ENCODE measurements at regions not wholly inside any gene's neighbourhood (a gene's known extent, or its start where the extent isn't known, plus 50 kb on each side); places are given as distances from the start of the nearest gene placed in this dataset.
A peak's percentile ranks its signal among the peaks of the same experiment; 100 is the strongest.

DNA sequence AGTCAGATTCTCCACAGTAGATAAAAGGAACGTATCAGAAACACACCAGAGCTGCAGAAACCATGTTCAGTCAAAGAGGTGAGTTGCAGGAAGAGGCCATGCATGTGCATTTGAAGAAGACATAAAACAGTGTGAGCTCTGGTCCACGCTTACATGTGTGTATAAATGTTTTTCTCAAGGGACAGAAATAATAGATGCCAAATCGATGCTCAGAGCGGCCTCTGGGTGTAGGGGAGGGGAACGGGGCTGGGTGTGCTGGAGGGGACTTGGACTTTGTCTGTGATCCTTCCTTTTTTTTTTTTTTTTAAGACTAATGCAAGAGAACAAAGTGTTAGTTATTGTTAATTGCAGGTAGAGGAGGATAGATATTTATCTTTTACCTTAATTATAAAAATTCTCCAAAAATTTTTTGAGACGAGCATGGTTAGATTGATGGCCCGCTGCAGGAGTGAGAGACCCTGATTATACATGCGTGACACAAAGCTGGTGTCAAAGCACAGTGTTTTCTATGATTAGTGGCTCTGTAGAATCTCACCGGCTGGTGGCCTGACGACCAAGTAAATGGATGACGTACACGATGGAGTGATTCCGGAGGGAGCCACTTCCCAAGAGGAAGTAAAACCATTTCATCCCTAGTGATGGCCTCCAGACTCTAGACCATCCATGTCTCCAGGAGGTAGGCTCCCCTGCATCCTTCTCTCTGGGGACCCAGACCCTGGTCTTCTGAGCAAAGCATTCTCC lies 240.2 kb downstream of the ENGASE start:
- no peak for DNase-seq (ENCODE audit: low spot score)

DNA sequence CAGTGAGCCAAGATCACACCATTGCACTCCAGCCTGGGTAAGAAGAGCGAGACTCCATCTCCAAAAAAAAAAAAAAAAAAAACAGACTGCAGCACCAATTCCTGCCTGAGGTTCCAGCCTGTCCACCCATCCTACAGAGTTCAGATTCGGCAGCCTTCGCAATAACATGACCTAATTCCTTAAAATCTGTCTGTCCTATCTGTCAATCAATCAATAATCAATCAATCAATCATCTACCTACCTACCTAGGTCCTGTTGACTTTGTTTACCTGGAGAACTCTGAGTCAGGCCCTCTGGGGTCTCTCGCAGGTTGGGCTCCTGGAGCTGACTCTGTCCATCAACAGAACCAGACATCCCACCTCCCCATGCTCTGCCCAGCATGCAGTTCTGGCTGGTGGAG lies 236.7 kb downstream of the ENGASE start:
- no peak for DNase-seq (ENCODE audit: low spot score)

DNA sequence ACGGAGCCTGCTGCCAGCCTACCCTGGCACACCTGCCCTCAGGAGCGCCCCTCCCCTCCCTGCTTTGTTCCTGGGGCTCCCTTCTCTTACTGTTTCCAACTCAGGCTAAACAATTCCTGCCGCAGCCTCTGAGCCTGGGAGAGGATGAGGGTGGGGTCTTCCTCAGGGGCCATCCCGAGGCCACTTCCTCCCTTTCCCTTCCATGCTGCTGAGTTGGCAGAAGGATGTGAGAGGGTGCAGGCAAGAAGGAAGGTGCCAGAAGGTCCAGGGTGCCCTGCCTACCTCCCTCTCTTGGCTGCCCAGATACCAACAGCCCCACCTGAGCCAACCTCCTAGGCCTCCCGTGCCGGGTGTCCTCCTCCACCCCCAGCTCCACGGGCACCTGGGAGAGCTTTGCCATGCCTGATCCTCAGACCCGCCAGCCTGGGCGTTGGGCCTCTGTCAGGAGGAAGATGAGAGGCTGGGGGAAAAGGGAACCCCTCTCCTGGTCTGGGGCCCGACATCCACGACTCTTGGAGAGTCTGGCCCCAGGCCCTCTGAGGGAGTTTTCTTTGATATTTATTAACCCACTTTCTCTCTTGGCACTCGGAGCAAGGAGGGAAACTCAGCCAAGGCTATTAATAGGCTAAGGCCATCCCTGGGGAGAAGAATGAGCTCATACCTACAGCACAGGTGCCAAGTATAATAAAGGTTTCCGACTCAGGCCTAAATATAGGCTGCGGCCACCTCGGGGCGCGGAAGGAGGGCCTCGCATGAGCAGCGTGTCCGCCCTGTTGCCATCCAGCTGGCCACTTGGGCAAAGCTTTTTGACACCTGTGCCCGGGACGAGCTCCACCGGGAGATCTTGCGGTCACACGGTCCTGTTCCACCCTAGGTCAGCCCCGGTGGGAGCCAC lies 232.0 kb downstream of the ENGASE start:
- no peak for DNase-seq (ENCODE audit: low spot score)

DNA sequence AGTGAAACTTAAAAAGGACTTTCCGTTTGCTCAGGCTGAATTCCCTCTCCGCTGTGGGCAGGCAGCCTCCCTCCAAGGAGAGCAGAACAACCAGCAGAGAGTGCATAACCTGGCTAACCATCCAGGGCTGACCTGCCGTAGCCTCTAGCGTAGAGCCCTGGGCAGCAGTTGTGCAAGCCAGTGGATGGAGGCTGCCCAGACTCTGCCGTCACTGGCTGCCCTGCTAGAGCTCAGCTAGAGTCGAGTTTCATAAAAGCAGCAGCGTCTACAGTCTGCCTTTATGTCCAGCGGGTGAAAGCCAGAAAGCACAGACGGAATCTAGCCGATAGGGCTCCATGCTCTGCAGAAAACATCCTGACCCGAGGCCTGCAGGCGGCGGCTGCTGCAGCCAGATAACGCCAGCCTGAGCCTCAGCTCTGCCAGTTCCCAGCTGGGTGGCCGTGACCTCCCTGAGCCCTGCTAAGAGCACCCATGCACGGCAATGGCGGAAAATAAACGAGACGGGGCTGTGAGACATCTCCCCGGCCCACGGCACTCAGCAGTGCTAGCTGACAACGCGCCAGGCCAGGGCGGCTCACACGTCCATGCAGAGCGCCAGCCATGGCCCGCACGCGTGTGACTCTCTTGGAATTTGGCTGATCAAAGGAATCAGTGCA lies 231.3 kb downstream of the ENGASE start:
- DNase-seq (ENCODE audit: low spot score): no peak

DNA sequence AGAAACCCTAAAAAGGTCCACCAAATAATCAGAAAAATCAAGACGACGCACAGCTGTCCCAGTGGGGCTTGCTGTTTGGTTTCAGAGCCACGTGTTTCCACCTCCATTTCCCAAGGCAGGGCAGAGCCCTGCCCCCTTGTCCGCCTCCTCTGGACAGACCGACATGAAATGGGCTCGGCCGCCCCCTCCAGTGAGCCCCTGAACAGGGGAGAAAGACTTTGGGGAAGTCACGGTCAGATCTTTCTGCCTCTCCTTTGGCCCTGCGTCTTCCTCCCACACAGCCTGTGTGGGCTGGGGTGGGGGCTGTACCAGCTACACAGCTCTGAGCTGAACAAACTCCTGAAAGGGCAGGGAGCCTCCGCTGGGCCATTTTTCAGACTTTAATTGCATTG lies 230.7 kb downstream of the ENGASE start:
- DNase-seq (ENCODE audit: low spot score): no peak

DNA sequence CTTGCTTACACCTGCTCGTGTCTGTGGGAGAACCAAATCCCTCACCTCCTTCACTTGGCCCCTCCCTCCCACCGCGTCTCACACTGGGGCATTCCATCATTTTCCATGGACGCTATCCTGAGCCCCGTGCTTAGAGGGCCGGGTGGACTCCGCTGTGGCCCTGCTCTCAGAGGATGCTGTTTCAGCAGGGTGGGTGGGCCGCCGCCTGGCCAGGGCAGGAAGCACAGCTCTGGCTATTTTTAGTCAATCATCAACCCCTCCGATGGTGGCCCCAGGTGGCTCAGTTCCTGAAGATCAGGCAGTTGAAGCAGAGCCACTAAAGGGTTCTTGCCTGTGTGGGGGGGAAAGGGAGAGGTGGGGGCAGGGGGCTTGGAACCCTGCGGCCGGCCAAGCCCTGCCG lies 230.3 kb downstream of the ENGASE start:
- no peak for DNase-seq (ENCODE audit: low spot score)

DNA sequence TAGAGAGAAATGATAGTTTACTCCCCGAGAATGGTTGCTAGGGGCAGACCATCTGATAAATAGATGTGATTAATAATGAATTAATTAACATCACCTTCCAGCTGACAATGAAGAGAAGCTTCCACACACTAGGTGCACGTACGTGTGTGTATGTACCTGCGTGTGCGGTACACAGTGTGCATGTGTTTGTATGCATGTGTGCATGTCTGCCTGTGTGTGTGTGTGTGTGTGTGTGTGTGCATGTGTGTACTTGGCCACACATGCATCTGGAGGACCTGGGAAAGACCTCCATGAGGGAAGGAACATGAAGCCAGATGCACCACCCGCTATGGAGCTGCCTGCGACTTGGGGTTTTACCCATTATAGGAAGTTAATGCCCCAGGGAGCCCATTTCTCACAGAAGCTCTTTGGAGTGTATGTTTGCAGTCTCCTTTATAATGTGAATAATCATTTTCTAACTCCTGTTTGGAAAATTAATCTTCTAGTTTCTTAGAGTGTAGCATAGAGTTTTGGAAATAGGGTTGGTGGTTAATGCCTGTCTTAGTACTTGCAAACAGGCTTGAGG lies 229.1 kb downstream of the ENGASE start:
- no peak for DNase-seq (ENCODE audit: low spot score)

DNA sequence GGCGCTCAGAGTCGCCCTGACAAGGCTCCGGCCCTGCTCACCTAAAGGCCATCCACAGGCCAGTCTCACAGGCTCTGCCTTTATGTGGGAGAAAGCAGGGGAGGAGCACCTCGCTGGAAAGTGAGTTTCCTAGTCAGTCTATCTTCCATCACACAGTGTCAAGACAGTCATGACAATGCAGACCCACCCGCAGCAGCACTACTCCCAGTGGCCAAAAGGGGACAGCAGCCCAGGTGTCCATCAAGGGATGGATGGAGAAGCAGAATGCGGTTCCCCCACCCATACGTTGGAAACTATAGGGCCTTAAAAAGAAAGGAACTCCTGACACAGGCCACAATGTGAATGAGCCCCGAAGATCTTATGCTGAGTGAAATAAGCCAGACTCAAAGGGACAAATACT lies 226.8 kb downstream of the ENGASE start:
- no peak for DNase-seq (ENCODE audit: low spot score)

DNA sequence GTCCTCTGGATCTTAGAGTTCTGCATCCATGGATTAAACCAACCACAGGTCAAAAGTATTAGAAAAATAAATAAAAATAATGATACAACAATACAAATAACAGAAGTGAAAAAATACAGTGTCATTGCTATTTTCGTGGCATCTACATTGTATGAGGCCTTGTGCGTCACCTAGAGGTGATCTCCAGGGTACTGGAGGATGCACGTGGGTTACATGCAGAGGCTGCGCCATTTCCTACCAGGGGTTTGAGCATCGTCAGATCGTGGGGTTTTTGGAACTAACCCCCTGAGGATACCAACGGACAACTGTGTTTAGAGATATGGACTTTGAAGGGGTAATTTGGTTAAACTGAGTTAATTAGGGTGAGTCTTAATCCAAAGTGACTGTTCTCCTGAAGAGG lies 224.7 kb downstream of the ENGASE start:
- no peak for DNase-seq (ENCODE audit: low spot score)

DNA sequence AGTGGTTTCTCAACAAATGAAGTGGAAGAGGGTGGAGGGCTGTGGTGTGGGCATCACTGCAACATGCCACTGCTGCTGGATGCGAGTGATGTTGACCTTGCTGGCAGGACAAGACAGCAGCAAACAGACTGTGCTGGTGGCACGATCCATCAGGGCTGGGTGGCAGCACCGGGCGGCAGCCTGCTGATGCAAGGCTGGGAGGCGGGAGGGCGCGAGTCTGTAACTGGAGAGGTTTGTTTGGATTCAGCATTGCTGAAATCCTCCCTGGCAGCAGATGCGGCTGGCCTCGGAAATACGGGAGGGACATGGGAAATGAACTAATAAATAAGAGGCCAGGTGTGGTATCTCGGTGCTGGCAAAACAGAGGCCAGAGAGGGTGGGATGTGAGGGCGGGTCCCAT lies 224.2 kb downstream of the ENGASE start:
- DNase-seq (ENCODE audit: low spot score): no peak

DNA sequence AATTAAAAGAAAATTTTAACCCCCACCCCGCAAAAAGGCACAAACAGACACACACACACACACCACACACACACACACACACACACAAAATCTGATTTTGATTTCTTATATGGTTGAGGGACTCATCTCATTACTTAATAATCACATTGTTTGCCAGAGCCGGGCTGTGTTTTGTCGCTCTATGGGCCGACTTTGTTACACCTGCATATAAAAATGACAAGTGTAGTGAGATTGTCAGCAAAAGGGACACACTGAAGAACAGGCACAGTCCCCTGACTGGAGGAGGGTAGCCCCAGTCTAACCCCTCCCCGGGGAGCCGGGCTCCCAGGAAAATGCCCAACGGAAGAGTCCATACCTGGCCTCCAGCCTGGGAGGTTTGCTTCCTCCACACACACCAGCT lies 221.6 kb downstream of the ENGASE start:
- no peak for DNase-seq (ENCODE audit: low spot score)

DNA sequence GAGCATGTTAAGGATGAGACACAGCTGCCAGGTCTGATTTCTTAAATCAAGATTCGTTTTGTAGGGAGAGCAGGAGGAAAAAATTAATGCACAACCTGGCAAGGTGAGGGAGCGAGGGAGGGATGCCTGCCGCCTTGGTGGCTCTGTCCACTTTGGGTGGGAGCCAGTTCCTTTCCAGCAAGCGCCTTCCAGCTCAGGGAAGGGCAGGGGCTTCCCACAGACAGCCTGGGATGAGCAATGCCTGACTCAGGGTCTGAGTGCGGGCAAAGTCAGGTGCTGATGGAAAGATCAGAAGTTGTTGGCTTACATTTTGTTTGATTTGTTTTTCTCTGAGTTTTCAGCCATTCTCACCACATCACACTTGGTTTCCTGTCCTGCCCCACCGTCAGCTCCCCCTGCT lies 220.7 kb downstream of the ENGASE start:
- DNase-seq (ENCODE audit: low spot score): no peak

DNA sequence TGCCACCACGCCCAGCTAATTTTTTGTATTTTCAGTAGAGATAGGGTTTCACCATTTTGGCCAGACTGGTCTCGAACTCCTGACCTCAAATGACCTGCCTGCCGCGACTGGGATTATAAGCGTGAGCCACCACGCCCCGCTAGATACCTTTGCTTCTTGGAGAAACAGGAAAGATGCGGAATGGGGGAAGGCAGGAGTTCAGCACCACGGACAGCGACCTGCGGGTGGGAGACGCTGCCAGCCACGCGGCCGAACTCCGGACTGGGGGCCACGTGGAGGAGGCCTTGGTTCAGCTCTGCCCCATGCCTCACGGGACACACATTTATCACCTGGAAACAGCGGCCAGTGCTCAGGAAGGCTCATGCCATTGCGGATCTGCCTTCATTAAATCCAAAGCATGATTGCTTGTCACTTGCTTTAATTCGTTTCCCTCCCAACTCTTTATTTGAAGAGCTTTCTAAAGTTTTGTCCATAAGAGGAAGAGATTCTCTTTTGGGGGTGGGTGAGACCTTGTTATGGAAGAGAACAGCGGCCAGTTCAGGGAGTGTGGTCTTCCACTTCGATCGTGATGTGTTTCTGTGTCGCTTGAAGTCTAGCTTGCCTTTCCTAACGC lies 219.9 kb downstream of the ENGASE start:
- DNase-seq (ENCODE audit: low spot score): peak; percentile 46

DNA sequence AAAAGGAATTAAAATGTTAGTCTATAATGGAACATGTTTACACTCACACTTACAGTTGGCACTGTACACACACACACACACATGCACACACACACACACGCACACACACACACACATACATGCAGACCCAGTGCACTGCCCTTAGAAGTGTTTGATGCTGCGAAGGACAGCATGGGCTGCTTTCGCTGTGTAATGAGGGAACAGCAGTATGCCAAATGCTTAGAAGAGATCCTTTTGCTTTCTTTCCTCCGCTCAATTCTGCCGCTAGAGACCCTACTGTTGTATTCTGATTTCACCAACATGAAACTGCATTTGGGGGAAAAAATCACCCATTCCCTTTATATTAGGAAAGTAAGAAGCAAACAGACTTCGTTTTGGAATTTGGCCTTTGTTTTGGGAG lies 217.9 kb downstream of the ENGASE start:
- no peak for DNase-seq (ENCODE audit: low spot score)

DNA sequence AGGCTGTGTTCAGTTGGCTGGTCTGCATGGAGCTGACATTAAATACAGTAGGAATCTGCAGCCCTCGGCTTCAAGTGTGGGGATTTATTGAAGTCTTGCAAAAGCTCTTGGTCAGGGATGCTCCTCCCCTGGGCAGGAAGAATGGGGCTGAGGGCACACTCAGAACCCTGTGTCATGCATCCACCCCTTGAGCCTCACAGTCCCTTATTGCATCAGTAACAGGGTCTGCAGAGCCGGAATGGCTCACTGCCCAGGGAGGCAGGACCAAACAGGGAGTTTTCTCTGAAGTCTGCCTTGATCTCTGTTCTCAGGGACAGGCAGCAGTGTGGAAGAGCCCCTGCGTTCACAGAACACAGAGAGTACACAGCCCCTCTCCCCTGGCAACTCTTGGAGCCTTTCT lies 216.8 kb downstream of the ENGASE start:
- DNase-seq (ENCODE audit: low spot score): no peak

DNA sequence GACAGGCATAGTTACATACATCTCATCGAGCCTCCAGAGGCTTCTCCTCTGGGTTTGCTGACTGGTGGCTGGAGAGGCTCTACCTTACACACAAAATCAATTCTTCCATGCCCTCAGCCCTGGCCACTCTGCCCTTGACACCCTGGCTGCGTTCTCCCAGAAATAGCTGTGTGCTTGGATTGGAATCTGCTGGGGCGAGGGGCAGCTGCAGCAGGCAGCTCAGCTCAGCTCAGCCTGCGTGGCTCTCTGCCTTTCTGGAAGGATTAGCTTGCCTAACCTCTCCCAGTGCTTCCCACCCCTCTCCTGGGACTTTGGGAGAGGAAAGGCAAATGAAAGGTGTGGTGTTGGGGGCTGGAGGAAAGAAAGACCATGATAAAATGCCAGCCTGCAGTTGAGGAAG lies 216.1 kb downstream of the ENGASE start:
- DNase-seq (ENCODE audit: low spot score): no peak

DNA sequence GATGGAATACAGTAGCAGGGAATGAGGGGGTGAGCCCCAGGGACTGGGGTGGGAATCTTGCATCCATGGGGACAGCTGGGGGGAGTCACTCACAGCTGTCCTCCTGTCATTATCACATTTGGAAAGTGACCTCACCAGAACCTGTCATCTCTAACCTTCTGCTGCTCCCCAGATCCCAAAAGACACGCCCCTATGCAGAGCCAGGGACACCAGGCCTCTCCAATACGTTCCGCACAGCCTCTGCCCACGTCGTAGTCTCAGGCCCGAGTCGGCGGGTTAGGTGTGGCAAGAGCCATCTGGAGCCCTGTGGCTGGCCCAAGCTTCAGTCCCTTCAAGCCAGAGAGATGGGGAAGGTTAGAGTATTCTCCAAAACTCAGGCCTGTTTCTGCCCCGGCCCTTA lies 214.3 kb downstream of the ENGASE start:
- no peak for DNase-seq (ENCODE audit: low spot score)

DNA sequence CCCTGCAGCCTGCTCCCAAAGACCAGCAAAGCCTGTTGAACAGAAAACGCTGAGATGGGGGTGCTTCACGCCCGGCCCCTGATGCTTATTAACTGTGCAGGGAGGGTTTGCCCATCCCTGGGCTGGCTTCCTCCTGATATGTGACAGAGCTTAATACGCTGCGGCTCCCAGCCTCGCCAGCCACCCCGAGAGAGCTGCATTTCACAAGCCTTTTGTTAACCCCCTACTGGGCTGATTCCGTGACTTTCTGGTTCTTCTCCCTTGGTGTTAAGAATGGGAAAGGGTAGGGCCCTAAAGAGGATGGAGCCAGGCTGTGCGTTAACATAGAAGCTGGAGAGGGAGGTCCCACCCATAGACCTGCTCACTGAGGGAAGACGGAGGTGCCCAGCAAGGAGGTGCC lies 211.8 kb downstream of the ENGASE start:
- no peak for DNase-seq (ENCODE audit: low spot score)

DNA sequence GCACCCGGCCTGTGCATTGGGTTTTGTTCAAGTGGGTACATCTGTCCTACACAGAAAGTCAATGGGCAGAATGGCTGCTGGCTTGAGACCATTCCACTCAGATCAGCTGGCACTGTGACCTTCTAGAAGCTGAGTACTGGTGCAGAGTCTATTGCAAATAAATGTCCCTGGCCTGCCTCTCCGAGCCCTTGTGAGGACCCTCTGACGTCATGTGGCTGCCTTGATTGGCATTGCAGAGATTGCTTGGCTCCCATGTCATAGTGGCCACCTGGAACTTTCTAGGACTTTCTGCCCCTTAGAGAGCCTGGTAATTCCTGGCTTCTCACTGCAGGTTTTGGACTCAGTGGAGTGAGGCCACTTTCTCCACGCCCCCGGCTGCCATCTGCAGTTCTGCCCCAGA lies 211.3 kb downstream of the ENGASE start:
- no peak for DNase-seq (ENCODE audit: low spot score)

DNA sequence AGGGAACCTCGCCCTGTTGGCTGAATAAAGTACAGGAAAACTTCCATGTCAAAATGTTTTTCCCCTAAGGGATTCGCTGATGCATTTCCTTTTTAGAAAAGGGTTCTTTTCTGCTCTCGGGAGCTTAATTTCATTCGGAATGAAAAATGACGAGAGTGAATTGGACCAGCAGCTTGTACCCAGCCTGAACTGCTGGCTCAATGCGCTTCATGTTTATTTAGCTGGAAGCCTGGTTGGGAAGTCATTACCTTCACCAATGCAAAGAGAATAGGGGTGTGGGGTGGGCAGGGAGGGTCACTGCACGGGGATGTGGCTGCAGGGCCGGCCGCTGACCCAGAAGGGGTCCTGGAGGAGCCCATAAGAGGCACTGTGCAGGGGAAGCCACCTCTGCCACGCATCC lies 207.7 kb downstream of the ENGASE start:
- DNase-seq (ENCODE audit: low spot score): no peak

DNA sequence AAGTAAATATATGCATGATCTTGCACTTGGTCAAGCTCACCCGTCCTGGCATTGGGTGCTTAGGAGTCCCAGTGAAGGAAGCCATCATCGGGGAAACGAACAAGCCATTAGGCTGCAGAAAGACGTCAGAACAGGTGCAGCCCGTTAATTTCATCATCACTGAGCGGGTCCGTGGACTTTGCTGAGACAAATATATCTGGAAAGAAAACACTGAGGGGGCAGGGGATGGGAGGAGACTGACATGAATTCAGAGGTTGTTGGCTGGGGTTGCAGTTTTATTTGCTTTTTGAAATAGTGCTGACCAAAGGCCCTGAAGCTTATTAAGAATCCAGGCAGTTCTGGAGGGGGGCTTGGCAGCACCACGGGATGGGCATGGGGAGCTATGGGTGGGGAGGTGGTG lies 207.2 kb downstream of the ENGASE start:
- no peak for DNase-seq (ENCODE audit: low spot score)

DNA sequence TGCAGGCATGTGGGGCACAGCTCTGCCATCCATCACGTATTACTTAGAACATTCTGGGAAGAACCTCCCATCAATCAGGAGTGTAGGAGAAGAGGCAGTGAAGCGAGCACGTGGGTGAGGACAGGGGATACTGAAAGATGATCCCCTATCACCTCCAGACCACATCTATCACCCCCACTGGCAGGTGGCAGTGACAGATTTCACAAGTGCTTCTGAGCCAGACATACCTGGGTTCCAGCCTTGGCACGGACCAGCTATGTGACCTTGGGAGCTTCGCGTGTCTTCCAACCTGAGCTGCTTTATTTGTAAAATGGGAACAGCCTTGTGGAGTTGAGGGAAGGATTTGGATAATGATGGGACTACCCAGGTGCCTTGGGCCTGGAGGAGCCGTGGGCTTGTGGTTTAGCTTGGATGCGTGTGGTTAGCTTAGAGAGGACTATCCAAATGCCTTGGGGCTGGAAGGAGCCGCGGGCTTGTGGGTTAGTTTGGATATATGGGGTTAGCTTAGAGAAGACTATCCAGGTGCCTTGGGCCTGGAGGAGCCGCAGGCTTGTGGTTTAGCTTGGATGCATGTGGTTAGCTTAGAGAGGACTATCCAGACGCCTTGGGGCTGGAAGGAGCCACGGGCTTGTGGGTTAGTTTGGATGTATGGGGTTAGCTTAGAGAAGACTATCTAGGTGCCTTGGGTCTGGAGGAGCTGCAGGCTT lies 206.4 kb downstream of the ENGASE start:
- no peak for DNase-seq (ENCODE audit: low spot score)
